C1 segment of cervical spinal cord (tissue), 14 donors: ENCODE measurements at regions not wholly inside any gene's neighbourhood (a gene's known extent, or its start where the extent isn't known, plus 50 kb on each side); places are given as distances from the start of the nearest gene placed in this dataset.
"Not testable (repeated sequence)": the region's sequence is repeated elsewhere in the genome, so short reads cannot be mapped to it uniquely, and the experiment has no call there.

ENCODE experiments used
- DNase-seq, 14 donors: peaks; one replicate each; lab custom pipeline; 2025; lab: John Stamatoyannopoulos, UW

GRCh38 chr12:112710414-112710813 is 81.1 kb upstream of the RPH3A start:
- no peak for DNase-seq

GRCh38 chr12:112711026-112711425 is 80.5 kb upstream of the RPH3A start:
- DNase-seq = no peak

- no peak for DNase-seq
Observed at GRCh38 chr12:112711507-112711906, 80.0 kb upstream of the RPH3A start.

GRCh38 chr12:112712751-112713150 is 78.8 kb upstream of the RPH3A start:
- not testable (repeated sequence) for DNase-seq

GRCh38 chr12:112713471-112713870 is 78.1 kb upstream of the RPH3A start:
- no peak for DNase-seq

- no peak for DNase-seq
Observed at GRCh38 chr12:112714166-112714710, 77.3 kb upstream of the RPH3A start.

GRCh38 chr12:112716099-112717093 is 75.2 kb upstream of the RPH3A start:
- peak in 3 of 14 donors; percentile 1 to 2 (median 1) for DNase-seq

GRCh38 chr12:112728864-112729263 is 62.7 kb upstream of the RPH3A start:
- DNase-seq = no peak

GRCh38 chr12:112734859-112735695 is 56.5 kb upstream of the RPH3A start:
- no peak for DNase-seq

GRCh38 chr12:112738531-112738930 is 53.0 kb upstream of the RPH3A start:
- peak in 1 of 14 donors; percentile 41 for DNase-seq

GRCh38 chr12:112740387-112740934 is 51.1 kb upstream of the RPH3A start:
- DNase-seq = no peak

GRCh38 chr12:112741106-112741505 is 50.4 kb upstream of the RPH3A start:
- DNase-seq = no peak
